Common myeloid progenitor, CD34-positive (primary cell): ENCODE measurements at regions not wholly inside any gene's neighbourhood (a gene's known extent, or its start where the extent isn't known, plus 50 kb on each side); places are given as distances from the start of the nearest gene placed in this dataset.
A peak's percentile ranks its signal among the peaks of the same experiment; 100 is the strongest.

Experiments
- CTCF ChIA-PET: fragments of 350-600 bp; sonication (Branson Sonifier 250); formaldehyde crosslinking; loops from one replicate; lab custom pipeline; 2021; ENCODE audit warnings: antibody characterized with exemption; lab: Charles Lee
- POLR2A ChIA-PET: fragments of 350-600 bp; sonication (Branson Sonifier 250); formaldehyde crosslinking; loops from one replicate; lab custom pipeline; 2021; ENCODE audit warnings: antibody characterized with exemption; lab: Charles Lee
- DNase-seq, 3 donors: peaks; one replicate each; pipeline versions ENCODE4 v3.0.0 to v3.0.0-alpha.2; 2013
- H3K27ac ChIP-seq, 2 experiments: 1 replicate in 1 of 2; 2 replicates in 1 of 2; pipeline ENCODE4 v1.7.0; 2013; ENCODE audit warnings: inconsistent platforms in 2 of 2, low read length in 2 of 2, mild to moderate bottlenecking in 2 of 2, low read depth in 1 of 2, moderate library complexity in 1 of 2; ENCODE audit not compliant: severe bottlenecking in 2 of 2, insufficient read depth in 1 of 2, poor library complexity in 1 of 2
- H3K27me3 ChIP-seq, 5 experiments: replicated peaks in 2 of 5; 1 replicate in 3 of 5; 2 replicates in 2 of 5; pipeline versions ENCODE4 v1.6.1 to v1.7.0; 2013; ENCODE audit warnings: low read length in 4 of 5, mild to moderate bottlenecking in 2 of 5, moderate library complexity in 2 of 5, inconsistent platforms in 1 of 5; ENCODE audit not compliant: insufficient read depth in 5 of 5, control insufficient read depth in 4 of 5
- H3K36me3 ChIP-seq, 4 experiments: 1 replicate in 2 of 4; 2 replicates in 2 of 4; pipeline versions ENCODE4 v1.6.1 to v1.7.0; 2013; ENCODE audit warnings: low read length in 3 of 4, control low read depth in 1 of 4, mild to moderate bottlenecking in 1 of 4; ENCODE audit not compliant: control insufficient read depth in 4 of 4, insufficient read depth in 4 of 4
- H3K4me1 ChIP-seq, 4 experiments: 1 replicate in 3 of 4; 2 replicates in 1 of 4; pipeline versions ENCODE4 v1.6.1 to v1.7.1; 2013; ENCODE audit warnings: low read length in 3 of 4, mild to moderate bottlenecking in 3 of 4, control low read depth in 1 of 4, inconsistent platforms in 1 of 4, moderate library complexity in 1 of 4; ENCODE audit not compliant: control insufficient read depth in 4 of 4, insufficient read depth in 4 of 4; ENCODE audit errors: control extremely low read depth in 1 of 4
- H3K4me3 ChIP-seq, 7 experiments: 1 replicate in 4 of 7; 2 replicates in 3 of 7; pipeline versions ENCODE4 v1.5.1 to v1.7.0; 2013; ENCODE audit warnings: mild to moderate bottlenecking in 7 of 7, low read length in 6 of 7, moderate library complexity in 6 of 7, inconsistent platforms in 2 of 7, low read depth in 2 of 7, control low read depth in 1 of 7; ENCODE audit not compliant: insufficient read depth in 4 of 7, control insufficient read depth in 1 of 7; ENCODE audit errors: extremely low read depth in 1 of 7
- H3K9me3 ChIP-seq, 5 experiments: 1 replicate in 4 of 5; 2 replicates in 1 of 5; pipeline versions ENCODE4 v1.6.1 to v1.7.1; 2013; ENCODE audit warnings: low read length in 4 of 5, mild to moderate bottlenecking in 2 of 5, inconsistent platforms in 1 of 5, low read depth in 1 of 5, moderate library complexity in 1 of 5; ENCODE audit not compliant: control insufficient read depth in 4 of 5, insufficient read depth in 2 of 5; ENCODE audit errors: control extremely low read depth in 1 of 5
- WGBS: methylation state at CpG from one replicate; pipeline ENCODE4 v1.1.5; 2013; ENCODE audit not compliant: insufficient coverage; 5-methylcytosine and 5-hydroxymethylcytosine counted together

DNA sequence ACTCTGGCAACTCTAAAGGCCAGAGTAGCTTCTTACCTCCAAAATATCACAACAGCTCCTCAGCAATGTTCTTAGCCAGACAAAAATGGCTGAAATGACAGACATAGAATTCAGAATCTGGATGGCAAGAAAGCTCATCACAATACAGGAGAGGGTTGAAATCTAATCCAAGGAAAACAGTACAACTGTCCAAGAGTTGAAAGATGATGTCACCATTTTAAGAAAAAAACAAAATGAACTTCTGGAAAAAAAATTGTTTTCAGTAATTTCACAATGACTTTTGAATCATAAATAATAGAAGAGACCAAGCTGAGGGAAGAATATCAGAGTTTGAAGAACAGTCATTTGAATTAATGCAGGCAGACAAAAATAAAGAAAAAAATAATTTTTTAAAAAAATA lies 479.5 kb downstream of the ZWINT start:
- Histone ChIP-seq H3K36me3 (no peaks in the 10 kb centered on the region), H3K4me1 (no peaks in the 10 kb centered on the region), H3K27ac (no peak overlapping the region), H3K9me3 (peaks cover 0 to 2% (median 0%) of the 10 kb centered on the region in 5 experiments), H3K4me3 (no peak overlapping the region), H3K27me3 (no peaks in the 10 kb centered on the region)
- CTCF ChIA-PET = no interaction called here
- DNase-seq = no peak
- POLR2A ChIA-PET = no interaction called here

DNA sequence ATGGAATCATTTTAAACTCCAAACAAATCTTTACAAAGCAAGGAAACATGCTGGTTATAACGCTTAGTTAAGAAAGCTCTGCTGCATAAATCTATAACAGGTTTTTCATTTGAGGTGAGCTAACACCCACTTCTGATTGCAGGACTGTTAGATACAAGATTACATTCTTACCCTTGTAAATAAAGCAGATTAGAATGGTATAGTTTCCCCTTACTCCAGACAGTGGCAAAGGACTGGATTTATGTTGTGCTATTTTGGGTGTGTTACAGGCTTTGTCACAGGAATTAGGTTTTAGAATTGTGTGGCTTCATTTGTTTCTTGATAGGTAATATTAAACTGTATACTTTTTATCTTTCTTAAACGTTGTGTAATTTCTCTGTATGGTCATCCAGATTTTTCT lies 487.6 kb downstream of the ZWINT start:
- DNase-seq = no peak
- no peaks in the 10 kb centered on the region for H3K9me3 ChIP-seq
- H3K36me3 ChIP-seq = no peaks in the 10 kb centered on the region
- H3K4me1 ChIP-seq = peaks cover 0 to 7% (median 6%) of the 10 kb centered on the region in 4 experiments
- no peak overlapping the region for H3K27ac ChIP-seq
- H3K27me3 ChIP-seq = no peaks in the 10 kb centered on the region
- H3K4me3 ChIP-seq = no peak overlapping the region
- no CpG with 5 or more reads among the region's 2 CpGs for WGBS
- ChIA-PET CTCF (no interaction called here), POLR2A (no interaction called here)

DNA sequence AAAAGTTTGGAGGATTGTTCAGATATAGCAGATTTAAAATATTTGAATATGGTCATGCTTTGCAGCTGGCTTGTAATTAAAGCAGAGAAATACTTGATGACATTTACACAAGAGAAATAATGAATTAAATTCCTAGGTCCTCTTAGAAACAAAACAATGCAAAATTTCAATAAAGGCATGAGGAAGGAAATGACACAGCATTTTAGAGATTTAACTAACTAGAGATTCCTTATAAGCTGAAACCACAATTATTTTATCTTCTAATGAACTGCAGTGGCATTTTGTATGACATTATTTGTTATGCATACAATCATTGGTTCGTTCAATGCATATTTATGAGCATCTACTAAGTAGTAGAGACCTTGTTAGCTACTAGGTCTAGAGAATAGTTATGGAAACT lies 490.9 kb downstream of the ZWINT start:
- ChIA-PET CTCF (no interaction called here), POLR2A (no interaction called here)
- no peak overlapping the region for H3K4me3 ChIP-seq
- DNase-seq = peak; percentile 0 to 62 (median 56)
- H3K9me3 ChIP-seq = no peaks in the 10 kb centered on the region
- no peaks in the 10 kb centered on the region for H3K36me3 ChIP-seq
- no peaks in the 10 kb centered on the region for H3K27me3 ChIP-seq
- no CpG with 5 or more reads among the region's 1 CpG for WGBS
- peaks cover 0 to 7% (median 6%) of the 10 kb centered on the region in 4 experiments for H3K4me1 ChIP-seq
- no peak overlapping the region for H3K27ac ChIP-seq

GRCh38 chr10:55867848-55868247 lies 493.2 kb downstream of the ZWINT start:
- ChIA-PET POLR2A (no interaction called here), CTCF (no interaction called here)
- H3K4me3 ChIP-seq = no peak overlapping the region
- H3K27me3 ChIP-seq = no peaks in the 10 kb centered on the region
- no peak overlapping the region for H3K27ac ChIP-seq
- H3K36me3 ChIP-seq = no peaks in the 10 kb centered on the region
- H3K9me3 ChIP-seq = no peaks in the 10 kb centered on the region
- no peak for DNase-seq
- 89% methylated on average over 1 of the region's 1 CpG for WGBS
- peaks cover 0 to 7% (median 6%) of the 10 kb centered on the region in 4 experiments for H3K4me1 ChIP-seq

DNA sequence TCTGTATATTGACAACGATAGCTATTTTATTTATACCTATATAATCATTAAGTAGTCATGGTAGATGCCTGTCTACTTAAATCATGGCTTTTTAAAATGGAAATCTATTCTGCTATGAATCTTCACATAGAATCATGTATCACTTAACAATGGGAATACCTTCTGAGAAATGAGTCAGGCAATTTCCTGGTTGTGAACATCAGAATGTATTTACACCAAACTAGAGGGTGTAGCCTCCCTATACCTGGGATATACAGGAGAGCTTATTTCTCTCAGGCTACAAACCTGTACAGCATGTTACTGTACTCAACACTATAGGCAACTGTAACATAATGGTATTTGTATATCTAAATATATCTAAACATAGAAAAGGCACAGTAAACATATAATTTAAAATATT lies 502.3 kb downstream of the ZWINT start:
- Histone ChIP-seq H3K9me3 (peaks cover 0 to 3% (median 0%) of the 10 kb centered on the region in 5 experiments), H3K4me3 (no peak overlapping the region), H3K36me3 (no peaks in the 10 kb centered on the region), H3K4me1 (no peaks in the 10 kb centered on the region), H3K27ac (no peak overlapping the region), H3K27me3 (no peaks in the 10 kb centered on the region)
- ChIA-PET POLR2A (no interaction called here), CTCF (interaction anchor here (0.5 kb wide), 1 partner anchor 31 kb away, joined by 3 read pairs; no protein-coding TSS in a partner anchor)
- WGBS = no CpG with 5 or more reads among the region's 1 CpG
- no peak for DNase-seq

- H3K36me3 ChIP-seq = no peaks in the 10 kb centered on the region
- no peaks in the 10 kb centered on the region for H3K4me1 ChIP-seq
- H3K27me3 ChIP-seq = no peaks in the 10 kb centered on the region
- no peak for DNase-seq
- CTCF ChIA-PET = no interaction called here
- POLR2A ChIA-PET = no interaction called here
- H3K4me3 ChIP-seq = no peak overlapping the region
- H3K27ac ChIP-seq = no peak overlapping the region
- no peaks in the 10 kb centered on the region for H3K9me3 ChIP-seq
- WGBS = 100% methylated on average over 1 of the region's 3 CpGs
Measured at GRCh38 chr10:55852900-55853299, 508.2 kb downstream of the ZWINT start.

DNA sequence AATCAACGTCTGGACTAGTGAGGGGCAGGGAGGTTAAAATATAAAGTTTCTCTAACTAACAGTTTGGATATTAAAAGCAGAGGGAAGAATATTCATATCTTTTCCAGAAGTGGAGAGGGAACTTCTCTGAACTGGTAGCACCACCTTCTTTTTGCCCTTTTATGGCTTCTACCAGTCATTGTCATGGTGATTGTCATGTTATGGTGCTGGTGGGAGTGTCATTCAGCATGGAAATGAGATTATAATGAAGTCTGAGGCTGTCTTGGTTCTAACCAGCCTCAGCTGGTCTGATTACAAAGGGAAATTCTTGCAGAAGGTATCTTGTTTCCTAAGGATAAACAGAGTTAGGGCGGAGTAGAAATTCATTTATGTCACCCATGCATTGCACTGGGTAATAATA lies 523.8 kb downstream of the ZWINT start:
- H3K27me3 ChIP-seq = no peaks in the 10 kb centered on the region
- ChIA-PET POLR2A (no interaction called here), CTCF (no interaction called here)
- no peak overlapping the region for H3K27ac ChIP-seq
- no peaks in the 10 kb centered on the region for H3K4me1 ChIP-seq
- no peak for DNase-seq
- no CpG with 5 or more reads among the region's 2 CpGs for WGBS
- H3K36me3 ChIP-seq = no peaks in the 10 kb centered on the region
- H3K9me3 ChIP-seq = peaks cover 0 to 1% (median 0%) of the 10 kb centered on the region in 5 experiments
- no peak overlapping the region for H3K4me3 ChIP-seq
